GM23338 (cell line): ENCODE measurements at regions not wholly inside any gene's neighbourhood (a gene's known extent, or its start where the extent isn't known, plus 50 kb on each side); places are given as distances from the start of the nearest gene placed in this dataset.

Experiments
- ATAC-seq: fragments of 200-7000 bp; cut with Tn5 transposase; 3 replicates; pipeline ENCODE4 v1.9.1; 2020
- DNase-seq: peaks from one replicate; pipeline ENCODE4 v3.0.0-alpha.2; 2015; ENCODE audit warnings: low spot score
- H2AFZ ChIP-seq: fragments of 200-600 bp; sonication (generic); 2 replicates; pipeline ENCODE4 v1.8.0; 2016; ENCODE audit warnings: antibody characterized with exemption, mild to moderate bottlenecking, moderate library complexity
- H3F3A ChIP-seq: fragments of 200-600 bp; sonication (generic); replicated peaks from 2 replicates; pipeline ENCODE4 v1.8.0; 2017; ENCODE audit warnings: antibody characterized with exemption, mixed run types, low read depth
- H3K27ac ChIP-seq: fragments of 200-600 bp; sonication (generic); 2 replicates; pipeline ENCODE4 v1.6.1; 2016; ENCODE audit warnings: low read depth
- H3K27me3 ChIP-seq: fragments of 200-600 bp; sonication (generic); 2 replicates; pipeline ENCODE4 v1.8.0; 2016; ENCODE audit warnings: mild to moderate bottlenecking, mixed run types, moderate library complexity; ENCODE audit not compliant: insufficient read depth
- H3K36me3 ChIP-seq: fragments of 200-600 bp; sonication (generic); 2 replicates; pipeline ENCODE4 v1.8.0; 2016; ENCODE audit warnings: mild to moderate bottlenecking; ENCODE audit not compliant: insufficient read depth
- H3K4me1 ChIP-seq: fragments of 200-600 bp; sonication (generic); 2 replicates; pipeline ENCODE4 v1.8.0; 2016; ENCODE audit warnings: mild to moderate bottlenecking, moderate library complexity; ENCODE audit not compliant: insufficient read depth
- H3K4me2 ChIP-seq: fragments of 200-600 bp; sonication (generic); 2 replicates; pipeline ENCODE4 v1.7.1; 2017; ENCODE audit warnings: mixed run types
- H3K4me3 ChIP-seq: fragments of 200-600 bp; sonication (generic); 2 replicates; pipeline ENCODE4 v1.6.1; 2016; ENCODE audit warnings: mixed run types
- H3K79me2 ChIP-seq: fragments of 200-600 bp; sonication (generic); replicated peaks from 2 replicates; pipeline ENCODE4 v1.8.0; 2017; ENCODE audit warnings: mild to moderate bottlenecking; ENCODE audit not compliant: insufficient read depth
- H3K9me2 ChIP-seq: fragments of 200-600 bp; sonication (generic); 2 replicates; pipeline ENCODE4 v1.8.0; 2017; ENCODE audit not compliant: insufficient read depth
- H4K20me1 ChIP-seq: fragments of 200-600 bp; sonication (generic); replicated peaks from 2 replicates; pipeline ENCODE4 v1.8.0; 2017; ENCODE audit warnings: mild to moderate bottlenecking; ENCODE audit not compliant: insufficient read depth
- H3K27ac Mint-ChIP-seq: 2 replicates; pipeline ENCODE4 v1.8.0; 2020; ENCODE audit warnings: inconsistent platforms, mild to moderate bottlenecking, moderate library complexity, mixed read lengths
- H3K27me3 Mint-ChIP-seq: 3 replicates; pipeline ENCODE4 v1.8.0; 2022; ENCODE audit warnings: low read depth, mild to moderate bottlenecking, moderate library complexity, mixed read lengths, inconsistent platforms; ENCODE audit not compliant: insufficient read depth, poor library complexity
- H3K36me3 Mint-ChIP-seq: 3 replicates; pipeline ENCODE4 v1.8.0; 2021; ENCODE audit warnings: low read depth, mild to moderate bottlenecking, inconsistent platforms, moderate library complexity, mixed read lengths
- H3K4me1 Mint-ChIP-seq: 3 replicates; pipeline ENCODE4 v1.8.0; 2020; ENCODE audit warnings: mild to moderate bottlenecking, inconsistent platforms, mixed read lengths
- H3K4me3 Mint-ChIP-seq: 3 replicates; pipeline ENCODE4 v1.8.0; 2021; ENCODE audit warnings: moderate library complexity, mild to moderate bottlenecking, inconsistent platforms, mixed read lengths
- H3K9me3 Mint-ChIP-seq: 3 replicates; pipeline ENCODE4 v1.8.0; 2020; ENCODE audit warnings: moderate library complexity, mild to moderate bottlenecking, inconsistent platforms, mixed read lengths
- CREB1 ChIP-seq: fragments of 250-450 bp; sonication (Bioruptor Pico); IDR thresholded peaks from 2 replicates; pipeline ENCODE4 v1.5.0; 2020; ENCODE audit warnings: low read depth, mild to moderate bottlenecking, moderate library complexity
- EZH2 ChIP-seq: fragments of 200-600 bp; sonication (generic); IDR thresholded peaks from one replicate; pipeline ENCODE4 v1.8.0; 2017; ENCODE audit warnings: antibody characterized with exemption, mild to moderate bottlenecking, low read depth; ENCODE audit not compliant: unreplicated experiment
- EZH2phosphoT487 ChIP-seq: fragments of 200-600 bp; sonication (generic); IDR thresholded peaks from one replicate; pipeline ENCODE4 v1.8.1; 2018; ENCODE audit warnings: antibody characterized with exemption; ENCODE audit not compliant: unreplicated experiment
- JUNB ChIP-seq: IDR thresholded peaks from one replicate; pipeline ENCODE4 v1.6.1; 2016; ENCODE audit warnings: antibody characterized with exemption; ENCODE audit not compliant: unreplicated experiment
- NANOG ChIP-seq: IDR thresholded peaks from 2 replicates; pipeline ENCODE4 v1.6.1; 2016; ENCODE audit warnings: antibody characterized with exemption, borderline replicate concordance
- POLR2AphosphoS5 ChIP-seq: IDR thresholded peaks from 2 replicates; pipeline ENCODE4 v1.6.1; 2016; ENCODE audit warnings: antibody characterized with exemption, low read depth
- STAT1 ChIP-seq: IDR thresholded peaks from one replicate; pipeline ENCODE4 v1.6.1; 2016; ENCODE audit warnings: antibody characterized with exemption; ENCODE audit not compliant: unreplicated experiment
- ZNF114 ChIP-seq: fragments of 250-450 bp; sonication (Bioruptor Pico); IDR thresholded peaks from 2 replicates; pipeline ENCODE4 v1.5.0; 2020; ENCODE audit warnings: mild to moderate bottlenecking, moderate library complexity
- ZNF331 ChIP-seq: fragments of 250-450 bp; sonication (Bioruptor Pico); IDR thresholded peaks from 2 replicates; pipeline ENCODE4 v1.5.0; 2020; ENCODE audit warnings: low read depth, mild to moderate bottlenecking, moderate library complexity
- TF ChIP-seq, protein P1 (sequence below): IDR thresholded peaks from 2 replicates; pipeline ENCODE4 v1.6.1; 2016; ENCODE audit warnings: antibody characterized with exemption
- TF ChIP-seq, protein P2 (sequence below): IDR thresholded peaks from one replicate; pipeline ENCODE4 v1.6.1; 2018; ENCODE audit warnings: antibody characterized with exemption; ENCODE audit not compliant: unreplicated experiment
- TF ChIP-seq, protein P3 (sequence below), 2 experiments: fragments of 200-600 bp in 1 of 2; sonication (generic) in 1 of 2; conservative IDR thresholded peaks; 2 replicates each; pipeline versions ENCODE4 v1.5.1 to v1.6.1; 2016 to 2017; ENCODE audit warnings: antibody characterized with exemption in 2 of 2, low read depth in 2 of 2, mild to moderate bottlenecking in 2 of 2, moderate library complexity in 1 of 2
- TF ChIP-seq, protein P4 (sequence below): fragments of 250-450 bp; sonication (Bioruptor Pico); IDR thresholded peaks from 2 replicates; pipeline ENCODE4 v1.5.0; 2020; ENCODE audit warnings: mild to moderate bottlenecking, moderate library complexity

DNA sequence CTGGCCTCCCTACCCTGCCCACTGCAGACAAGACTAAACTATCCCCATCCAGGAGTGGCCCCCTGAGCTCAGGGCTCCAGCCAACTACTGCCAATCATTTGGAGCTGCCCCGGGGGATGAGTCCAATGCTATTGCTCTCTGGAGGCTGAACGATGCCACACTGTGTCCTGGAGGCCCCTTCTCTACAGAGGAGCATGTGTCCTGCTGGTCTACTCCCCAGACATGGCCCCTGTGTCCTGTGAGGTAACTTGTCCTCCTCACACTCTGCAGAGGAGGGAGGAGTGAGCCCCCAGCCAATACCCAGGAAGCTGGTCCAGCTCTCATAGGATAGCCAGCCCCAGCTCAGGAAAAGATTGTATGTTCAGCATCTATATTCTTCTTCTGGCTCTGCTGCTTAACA, 159.1 kb upstream of the GPR12 start:
- Histone ChIP-seq H3K27me3 (no peaks in the 10 kb centered on the region), H3K79me2 (no peaks in the 10 kb centered on the region), H3K36me3 (no peaks in the 10 kb centered on the region), H3K27ac (no peak overlapping the region), H3K4me1 (no peaks in the 10 kb centered on the region), H3K9me2 (no peaks in the 10 kb centered on the region), H2AFZ (no peak overlapping the region), H3K4me2 (no peak overlapping the region), H4K20me1 (no peaks in the 10 kb centered on the region; the same call in 1 of the 2 replicates), H3F3A (no peaks in the 10 kb centered on the region), H3K4me3 (no peak overlapping the region)
- ATAC-seq: no peak
- H3K4me1 Mint-ChIP-seq: no peaks in the 10 kb centered on the region
- H3K36me3 Mint-ChIP-seq: no peaks in the 10 kb centered on the region
- H3K27me3 Mint-ChIP-seq: peaks cover 2% of the 10 kb centered on the region
- H3K4me3 Mint-ChIP-seq: no peak overlapping the region
- TF ChIP-seq EZH2 (no peak), NANOG (no peak), CREB1 (CRISPR knock-in tag) (no peak), ZNF114 (CRISPR knock-in tag) (no peak), STAT1 (no peak), ZNF331 (CRISPR knock-in tag) (no peak), POLR2AphosphoS5 (no peak), JUNB (no peak), EZH2phosphoT487 (no peak)
- TF ChIP-seq, protein P1, sequence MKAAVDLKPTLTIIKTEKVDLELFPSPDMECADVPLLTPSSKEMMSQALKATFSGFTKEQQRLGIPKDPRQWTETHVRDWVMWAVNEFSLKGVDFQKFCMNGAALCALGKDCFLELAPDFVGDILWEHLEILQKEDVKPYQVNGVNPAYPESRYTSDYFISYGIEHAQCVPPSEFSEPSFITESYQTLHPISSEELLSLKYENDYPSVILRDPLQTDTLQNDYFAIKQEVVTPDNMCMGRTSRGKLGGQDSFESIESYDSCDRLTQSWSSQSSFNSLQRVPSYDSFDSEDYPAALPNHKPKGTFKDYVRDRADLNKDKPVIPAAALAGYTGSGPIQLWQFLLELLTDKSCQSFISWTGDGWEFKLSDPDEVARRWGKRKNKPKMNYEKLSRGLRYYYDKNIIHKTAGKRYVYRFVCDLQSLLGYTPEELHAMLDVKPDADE: no peak
- TF ChIP-seq, protein P2, sequence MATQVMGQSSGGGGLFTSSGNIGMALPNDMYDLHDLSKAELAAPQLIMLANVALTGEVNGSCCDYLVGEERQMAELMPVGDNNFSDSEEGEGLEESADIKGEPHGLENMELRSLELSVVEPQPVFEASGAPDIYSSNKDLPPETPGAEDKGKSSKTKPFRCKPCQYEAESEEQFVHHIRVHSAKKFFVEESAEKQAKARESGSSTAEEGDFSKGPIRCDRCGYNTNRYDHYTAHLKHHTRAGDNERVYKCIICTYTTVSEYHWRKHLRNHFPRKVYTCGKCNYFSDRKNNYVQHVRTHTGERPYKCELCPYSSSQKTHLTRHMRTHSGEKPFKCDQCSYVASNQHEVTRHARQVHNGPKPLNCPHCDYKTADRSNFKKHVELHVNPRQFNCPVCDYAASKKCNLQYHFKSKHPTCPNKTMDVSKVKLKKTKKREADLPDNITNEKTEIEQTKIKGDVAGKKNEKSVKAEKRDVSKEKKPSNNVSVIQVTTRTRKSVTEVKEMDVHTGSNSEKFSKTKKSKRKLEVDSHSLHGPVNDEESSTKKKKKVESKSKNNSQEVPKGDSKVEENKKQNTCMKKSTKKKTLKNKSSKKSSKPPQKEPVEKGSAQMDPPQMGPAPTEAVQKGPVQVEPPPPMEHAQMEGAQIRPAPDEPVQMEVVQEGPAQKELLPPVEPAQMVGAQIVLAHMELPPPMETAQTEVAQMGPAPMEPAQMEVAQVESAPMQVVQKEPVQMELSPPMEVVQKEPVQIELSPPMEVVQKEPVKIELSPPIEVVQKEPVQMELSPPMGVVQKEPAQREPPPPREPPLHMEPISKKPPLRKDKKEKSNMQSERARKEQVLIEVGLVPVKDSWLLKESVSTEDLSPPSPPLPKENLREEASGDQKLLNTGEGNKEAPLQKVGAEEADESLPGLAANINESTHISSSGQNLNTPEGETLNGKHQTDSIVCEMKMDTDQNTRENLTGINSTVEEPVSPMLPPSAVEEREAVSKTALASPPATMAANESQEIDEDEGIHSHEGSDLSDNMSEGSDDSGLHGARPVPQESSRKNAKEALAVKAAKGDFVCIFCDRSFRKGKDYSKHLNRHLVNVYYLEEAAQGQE: no peak
- TF ChIP-seq, protein P3, sequence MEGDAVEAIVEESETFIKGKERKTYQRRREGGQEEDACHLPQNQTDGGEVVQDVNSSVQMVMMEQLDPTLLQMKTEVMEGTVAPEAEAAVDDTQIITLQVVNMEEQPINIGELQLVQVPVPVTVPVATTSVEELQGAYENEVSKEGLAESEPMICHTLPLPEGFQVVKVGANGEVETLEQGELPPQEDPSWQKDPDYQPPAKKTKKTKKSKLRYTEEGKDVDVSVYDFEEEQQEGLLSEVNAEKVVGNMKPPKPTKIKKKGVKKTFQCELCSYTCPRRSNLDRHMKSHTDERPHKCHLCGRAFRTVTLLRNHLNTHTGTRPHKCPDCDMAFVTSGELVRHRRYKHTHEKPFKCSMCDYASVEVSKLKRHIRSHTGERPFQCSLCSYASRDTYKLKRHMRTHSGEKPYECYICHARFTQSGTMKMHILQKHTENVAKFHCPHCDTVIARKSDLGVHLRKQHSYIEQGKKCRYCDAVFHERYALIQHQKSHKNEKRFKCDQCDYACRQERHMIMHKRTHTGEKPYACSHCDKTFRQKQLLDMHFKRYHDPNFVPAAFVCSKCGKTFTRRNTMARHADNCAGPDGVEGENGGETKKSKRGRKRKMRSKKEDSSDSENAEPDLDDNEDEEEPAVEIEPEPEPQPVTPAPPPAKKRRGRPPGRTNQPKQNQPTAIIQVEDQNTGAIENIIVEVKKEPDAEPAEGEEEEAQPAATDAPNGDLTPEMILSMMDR (conservative IDR thresholded peaks at IDR 0.05; ENCODE audit: low read depth in 2 of 2): no peak
- TF ChIP-seq, protein P4, sequence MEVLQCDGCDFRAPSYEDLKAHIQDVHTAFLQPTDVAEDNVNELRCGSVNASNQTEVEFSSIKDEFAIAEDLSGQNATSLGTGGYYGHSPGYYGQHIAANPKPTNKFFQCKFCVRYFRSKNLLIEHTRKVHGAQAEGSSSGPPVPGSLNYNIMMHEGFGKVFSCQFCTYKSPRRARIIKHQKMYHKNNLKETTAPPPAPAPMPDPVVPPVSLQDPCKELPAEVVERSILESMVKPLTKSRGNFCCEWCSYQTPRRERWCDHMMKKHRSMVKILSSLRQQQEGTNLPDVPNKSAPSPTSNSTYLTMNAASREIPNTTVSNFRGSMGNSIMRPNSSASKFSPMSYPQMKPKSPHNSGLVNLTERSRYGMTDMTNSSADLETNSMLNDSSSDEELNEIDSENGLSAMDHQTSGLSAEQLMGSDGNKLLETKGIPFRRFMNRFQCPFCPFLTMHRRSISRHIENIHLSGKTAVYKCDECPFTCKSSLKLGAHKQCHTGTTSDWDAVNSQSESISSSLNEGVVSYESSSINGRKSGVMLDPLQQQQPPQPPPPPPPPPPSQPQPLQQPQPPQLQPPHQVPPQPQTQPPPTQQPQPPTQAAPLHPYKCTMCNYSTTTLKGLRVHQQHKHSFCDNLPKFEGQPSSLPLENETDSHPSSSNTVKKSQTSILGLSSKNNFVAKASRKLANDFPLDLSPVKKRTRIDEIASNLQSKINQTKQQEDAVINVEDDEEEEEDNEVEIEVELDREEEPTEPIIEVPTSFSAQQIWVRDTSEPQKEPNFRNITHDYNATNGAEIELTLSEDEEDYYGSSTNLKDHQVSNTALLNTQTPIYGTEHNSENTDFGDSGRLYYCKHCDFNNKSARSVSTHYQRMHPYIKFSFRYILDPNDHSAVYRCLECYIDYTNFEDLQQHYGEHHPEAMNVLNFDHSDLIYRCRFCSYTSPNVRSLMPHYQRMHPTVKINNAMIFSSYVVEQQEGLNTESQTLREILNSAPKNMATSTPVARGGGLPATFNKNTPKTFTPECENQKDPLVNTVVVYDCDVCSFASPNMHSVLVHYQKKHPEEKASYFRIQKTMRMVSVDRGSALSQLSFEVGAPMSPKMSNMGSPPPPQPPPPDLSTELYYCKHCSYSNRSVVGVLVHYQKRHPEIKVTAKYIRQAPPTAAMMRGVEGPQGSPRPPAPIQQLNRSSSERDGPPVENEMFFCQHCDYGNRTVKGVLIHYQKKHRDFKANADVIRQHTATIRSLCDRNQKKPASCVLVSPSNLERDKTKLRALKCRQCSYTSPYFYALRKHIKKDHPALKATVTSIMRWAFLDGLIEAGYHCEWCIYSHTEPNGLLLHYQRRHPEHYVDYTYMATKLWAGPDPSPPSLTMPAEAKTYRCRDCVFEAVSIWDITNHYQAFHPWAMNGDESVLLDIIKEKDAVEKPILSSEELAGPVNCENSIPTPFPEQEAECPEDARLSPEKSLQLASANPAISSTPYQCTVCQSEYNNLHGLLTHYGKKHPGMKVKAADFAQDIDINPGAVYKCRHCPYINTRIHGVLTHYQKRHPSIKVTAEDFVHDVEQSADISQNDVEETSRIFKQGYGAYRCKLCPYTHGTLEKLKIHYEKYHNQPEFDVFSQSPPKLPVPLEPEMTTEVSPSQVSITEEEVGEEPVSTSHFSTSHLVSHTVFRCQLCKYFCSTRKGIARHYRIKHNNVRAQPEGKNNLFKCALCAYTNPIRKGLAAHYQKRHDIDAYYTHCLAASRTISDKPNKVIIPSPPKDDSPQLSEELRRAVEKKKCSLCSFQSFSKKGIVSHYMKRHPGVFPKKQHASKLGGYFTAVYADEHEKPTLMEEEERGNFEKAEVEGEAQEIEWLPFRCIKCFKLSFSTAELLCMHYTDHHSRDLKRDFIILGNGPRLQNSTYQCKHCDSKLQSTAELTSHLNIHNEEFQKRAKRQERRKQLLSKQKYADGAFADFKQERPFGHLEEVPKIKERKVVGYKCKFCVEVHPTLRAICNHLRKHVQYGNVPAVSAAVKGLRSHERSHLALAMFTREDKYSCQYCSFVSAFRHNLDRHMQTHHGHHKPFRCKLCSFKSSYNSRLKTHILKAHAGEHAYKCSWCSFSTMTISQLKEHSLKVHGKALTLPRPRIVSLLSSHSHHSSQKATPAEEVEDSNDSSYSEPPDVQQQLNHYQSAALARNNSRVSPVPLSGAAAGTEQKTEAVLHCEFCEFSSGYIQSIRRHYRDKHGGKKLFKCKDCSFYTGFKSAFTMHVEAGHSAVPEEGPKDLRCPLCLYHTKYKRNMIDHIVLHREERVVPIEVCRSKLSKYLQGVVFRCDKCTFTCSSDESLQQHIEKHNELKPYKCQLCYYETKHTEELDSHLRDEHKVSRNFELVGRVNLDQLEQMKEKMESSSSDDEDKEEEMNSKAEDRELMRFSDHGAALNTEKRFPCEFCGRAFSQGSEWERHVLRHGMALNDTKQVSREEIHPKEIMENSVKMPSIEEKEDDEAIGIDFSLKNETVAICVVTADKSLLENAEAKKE (CRISPR knock-in tag): no peak
- no peak for DNase-seq
- no peaks in the 10 kb centered on the region for H3K9me3 Mint-ChIP-seq
- H3K27ac Mint-ChIP-seq: no peak overlapping the region
